ENCODE measurements at regions not wholly inside any gene's neighbourhood (a gene's known extent, or its start where the extent isn't known, plus 50 kb on each side); places are given as distances from the start of the nearest gene placed in this dataset.

GRCh38 chr2:129777146-129777545 is 202.3 kb upstream of the RAB6C start:
- H4K20me1 ChIP-seq (ENCODE audit: low read depth) = no peaks in the 10 kb centered on the region
- Mint-ChIP-seq H3K4me1 (peaks cover 31% of the 10 kb centered on the region), H3K9me3 (no peaks in the 10 kb centered on the region), H3K36me3 (no peaks in the 10 kb centered on the region), H3K4me3 (no peak overlapping the region), H3K27me3 (ENCODE audit: insufficient read depth, low read depth) (peaks cover 4% of the 10 kb centered on the region), H3K27ac (no peak overlapping the region)
- no peak overlapping the region for H3K4me3 ChIP-seq
- no peaks in the 10 kb centered on the region for H3K27me3 ChIP-seq
- H3K36me3 ChIP-seq = no peaks in the 10 kb centered on the region
- H3K27ac ChIP-seq = no peak overlapping the region
- H3K4me1 ChIP-seq = peaks cover 13% of the 10 kb centered on the region
- no peaks in the 10 kb centered on the region for H3K79me2 ChIP-seq (ENCODE audit: low read depth)
- TF ChIP-seq, protein P1, sequence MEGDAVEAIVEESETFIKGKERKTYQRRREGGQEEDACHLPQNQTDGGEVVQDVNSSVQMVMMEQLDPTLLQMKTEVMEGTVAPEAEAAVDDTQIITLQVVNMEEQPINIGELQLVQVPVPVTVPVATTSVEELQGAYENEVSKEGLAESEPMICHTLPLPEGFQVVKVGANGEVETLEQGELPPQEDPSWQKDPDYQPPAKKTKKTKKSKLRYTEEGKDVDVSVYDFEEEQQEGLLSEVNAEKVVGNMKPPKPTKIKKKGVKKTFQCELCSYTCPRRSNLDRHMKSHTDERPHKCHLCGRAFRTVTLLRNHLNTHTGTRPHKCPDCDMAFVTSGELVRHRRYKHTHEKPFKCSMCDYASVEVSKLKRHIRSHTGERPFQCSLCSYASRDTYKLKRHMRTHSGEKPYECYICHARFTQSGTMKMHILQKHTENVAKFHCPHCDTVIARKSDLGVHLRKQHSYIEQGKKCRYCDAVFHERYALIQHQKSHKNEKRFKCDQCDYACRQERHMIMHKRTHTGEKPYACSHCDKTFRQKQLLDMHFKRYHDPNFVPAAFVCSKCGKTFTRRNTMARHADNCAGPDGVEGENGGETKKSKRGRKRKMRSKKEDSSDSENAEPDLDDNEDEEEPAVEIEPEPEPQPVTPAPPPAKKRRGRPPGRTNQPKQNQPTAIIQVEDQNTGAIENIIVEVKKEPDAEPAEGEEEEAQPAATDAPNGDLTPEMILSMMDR (IDR thresholded peaks at IDR 0.05) = no peak
- TF ChIP-seq EZH2phosphoT487 (IDR thresholded peaks at IDR 0.05) (no peak), EZH2 (IDR thresholded peaks at IDR 0.05) (no peak)
- DNase-seq (ENCODE audit: low spot score) = no peak
- no peaks in the 10 kb centered on the region for H3F3A ChIP-seq (ENCODE audit: low read depth)
- no peak overlapping the region for H2AFZ ChIP-seq (replicated peaks)
- no peak overlapping the region for H3K9ac ChIP-seq
- no peak overlapping the region for H3K4me2 ChIP-seq
- peaks cover 5% of the 10 kb centered on the region for H3K9me3 ChIP-seq (ENCODE audit: low read depth)

DNA sequence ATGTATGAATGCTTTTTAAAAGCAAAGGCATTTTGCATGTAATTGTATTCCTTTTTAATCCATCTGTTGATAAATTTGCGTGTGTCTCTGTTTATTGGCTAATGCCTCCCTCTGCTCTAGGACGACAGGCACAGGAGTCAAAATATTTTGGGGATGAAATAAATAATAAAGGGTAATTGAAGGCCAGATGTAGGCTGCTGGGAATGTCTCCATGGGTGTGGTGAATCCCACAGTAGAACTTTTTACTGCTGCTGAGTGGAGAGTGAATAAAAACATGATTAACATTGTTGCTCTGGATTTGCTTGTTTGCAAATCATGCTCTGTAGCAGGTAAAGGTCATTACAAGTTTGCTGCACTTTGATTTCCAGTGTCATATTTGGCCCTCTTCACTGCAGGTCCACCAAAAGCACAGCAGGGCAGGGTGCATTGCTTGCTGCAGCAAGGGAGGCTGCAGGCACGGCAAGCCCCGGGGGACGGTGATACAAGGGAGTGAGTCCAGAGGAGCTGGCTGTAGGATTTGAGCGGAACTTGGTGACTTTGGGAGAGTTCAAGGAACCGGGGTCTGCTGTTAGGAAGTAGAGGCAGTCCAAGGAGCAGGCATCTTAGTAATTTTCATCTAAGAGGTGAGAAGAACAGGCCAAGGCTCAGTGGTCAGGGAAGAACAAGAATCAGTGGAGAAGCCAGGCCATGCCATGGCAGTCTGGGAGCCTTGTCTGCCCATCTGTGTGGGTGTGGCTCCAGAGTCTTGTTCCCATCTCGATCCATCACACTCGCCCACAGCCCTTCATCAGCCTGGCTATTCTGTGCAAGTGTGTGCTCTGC is 201.5 kb upstream of the RAB6C start:
- Mint-ChIP-seq H3K27ac (no peak overlapping the region), H3K9me3 (no peaks in the 10 kb centered on the region), H3K27me3 (ENCODE audit: insufficient read depth, low read depth) (peaks cover 3% of the 10 kb centered on the region), H3K36me3 (no peaks in the 10 kb centered on the region), H3K4me3 (no peak overlapping the region), H3K4me1 (peaks cover 31% of the 10 kb centered on the region)
- no peaks in the 10 kb centered on the region for H3F3A ChIP-seq (ENCODE audit: low read depth)
- no peak overlapping the region for H3K9ac ChIP-seq
- H3K9me3 ChIP-seq (ENCODE audit: low read depth) = peaks cover 5% of the 10 kb centered on the region
- H4K20me1 ChIP-seq (ENCODE audit: low read depth) = no peaks in the 10 kb centered on the region
- no peaks in the 10 kb centered on the region for H3K27me3 ChIP-seq
- no peak overlapping the region for H3K27ac ChIP-seq
- H3K4me3 ChIP-seq = no peak overlapping the region
- peaks cover 13% of the 10 kb centered on the region for H3K4me1 ChIP-seq
- no peak overlapping the region for H2AFZ ChIP-seq (replicated peaks)
- H3K36me3 ChIP-seq = no peaks in the 10 kb centered on the region
- DNase-seq (ENCODE audit: low spot score) = no peak
- no peak overlapping the region for H3K4me2 ChIP-seq
- no peaks in the 10 kb centered on the region for H3K79me2 ChIP-seq (ENCODE audit: low read depth)
- TF ChIP-seq EZH2phosphoT487 (IDR thresholded peaks at IDR 0.05) = no peak
- TF ChIP-seq, protein P1 (IDR thresholded peaks at IDR 0.05) = no peak
- no peak for TF ChIP-seq EZH2 (IDR thresholded peaks at IDR 0.05)

DNA sequence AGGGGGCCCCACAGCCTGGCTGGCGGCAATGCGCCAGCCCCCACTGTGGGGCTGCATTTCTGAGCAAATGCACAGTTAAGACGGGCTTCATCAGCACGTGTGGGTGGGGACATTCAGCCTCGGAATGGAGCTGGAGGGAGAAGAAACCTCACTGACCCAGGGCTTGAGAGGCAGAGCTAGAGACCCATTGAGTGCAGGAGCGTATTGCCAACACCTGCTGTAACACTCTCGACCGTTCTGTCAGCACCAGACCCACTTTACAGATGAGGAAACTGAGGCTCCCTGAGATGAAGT is 200.9 kb upstream of the RAB6C start:
- Histone ChIP-seq H3K9me3 (ENCODE audit: low read depth) (peaks cover 4% of the 10 kb centered on the region), H3K79me2 (ENCODE audit: low read depth) (no peaks in the 10 kb centered on the region), H3F3A (ENCODE audit: low read depth) (no peaks in the 10 kb centered on the region), H4K20me1 (ENCODE audit: low read depth) (no peaks in the 10 kb centered on the region), H3K9ac (no peak overlapping the region), H3K4me1 (peaks cover 13% of the 10 kb centered on the region), H3K27me3 (no peaks in the 10 kb centered on the region), H2AFZ (replicated peaks) (no peak overlapping the region), H3K4me2 (no peak overlapping the region), H3K27ac (no peak overlapping the region), H3K4me3 (no peak overlapping the region), H3K36me3 (no peaks in the 10 kb centered on the region)
- DNase-seq (ENCODE audit: low spot score) = no peak
- TF ChIP-seq EZH2 (IDR thresholded peaks at IDR 0.05) = no peak
- TF ChIP-seq, protein P1 (IDR thresholded peaks at IDR 0.05) = no peak
- no peak for TF ChIP-seq EZH2phosphoT487 (IDR thresholded peaks at IDR 0.05)
- H3K4me1 Mint-ChIP-seq = peaks cover 31% of the 10 kb centered on the region
- no peaks in the 10 kb centered on the region for H3K36me3 Mint-ChIP-seq
- H3K9me3 Mint-ChIP-seq = no peaks in the 10 kb centered on the region
- peaks cover 2% of the 10 kb centered on the region for H3K27me3 Mint-ChIP-seq (ENCODE audit: insufficient read depth, low read depth)
- no peak overlapping the region for H3K4me3 Mint-ChIP-seq
- no peak overlapping the region for H3K27ac Mint-ChIP-seq

Measured in neural progenitor cell (in vitro differentiated cells).